Astrocyte (in vitro differentiated cells and primary cell): ENCODE measurements at regions not wholly inside any gene's neighbourhood (a gene's known extent, or its start where the extent isn't known, plus 50 kb on each side); places are given as distances from the start of the nearest gene placed in this dataset.

Experiments used
- EZH2 ChIP-seq: IDR thresholded peaks from 2 replicates; pipeline ENCODE4 v1.6.1; 2012; ENCODE audit warnings: mild to moderate bottlenecking, low read length, inconsistent platforms; ENCODE audit not compliant: insufficient read depth
- TF ChIP-seq, protein P1 (sequence below): IDR thresholded peaks from 2 replicates; pipeline ENCODE4 v1.5.1; 2011; ENCODE audit warnings: low read depth, mild to moderate bottlenecking, inconsistent platforms, low read length, moderate library complexity; ENCODE audit not compliant: insufficient read depth

DNA sequence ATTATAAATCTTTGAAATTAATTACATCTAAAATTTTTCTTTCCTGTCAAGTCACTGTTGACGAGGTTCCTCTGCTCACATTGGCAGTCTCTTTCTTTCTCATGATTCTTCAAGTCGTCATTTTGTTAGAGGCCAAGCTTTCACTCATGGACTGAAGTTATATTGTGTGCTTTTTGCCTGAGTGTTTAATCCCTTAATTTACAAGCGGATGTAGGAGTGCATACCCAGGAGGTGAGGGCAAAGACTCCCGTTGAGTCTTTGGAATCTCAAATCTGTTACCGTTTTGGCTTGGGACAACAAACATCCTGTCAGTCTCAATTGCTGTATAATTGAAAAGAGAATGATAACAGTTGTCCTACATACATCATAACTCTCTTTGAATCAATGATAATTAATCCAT is 345.0 kb downstream of the TRIML1 start:
- TF ChIP-seq, protein P1, sequence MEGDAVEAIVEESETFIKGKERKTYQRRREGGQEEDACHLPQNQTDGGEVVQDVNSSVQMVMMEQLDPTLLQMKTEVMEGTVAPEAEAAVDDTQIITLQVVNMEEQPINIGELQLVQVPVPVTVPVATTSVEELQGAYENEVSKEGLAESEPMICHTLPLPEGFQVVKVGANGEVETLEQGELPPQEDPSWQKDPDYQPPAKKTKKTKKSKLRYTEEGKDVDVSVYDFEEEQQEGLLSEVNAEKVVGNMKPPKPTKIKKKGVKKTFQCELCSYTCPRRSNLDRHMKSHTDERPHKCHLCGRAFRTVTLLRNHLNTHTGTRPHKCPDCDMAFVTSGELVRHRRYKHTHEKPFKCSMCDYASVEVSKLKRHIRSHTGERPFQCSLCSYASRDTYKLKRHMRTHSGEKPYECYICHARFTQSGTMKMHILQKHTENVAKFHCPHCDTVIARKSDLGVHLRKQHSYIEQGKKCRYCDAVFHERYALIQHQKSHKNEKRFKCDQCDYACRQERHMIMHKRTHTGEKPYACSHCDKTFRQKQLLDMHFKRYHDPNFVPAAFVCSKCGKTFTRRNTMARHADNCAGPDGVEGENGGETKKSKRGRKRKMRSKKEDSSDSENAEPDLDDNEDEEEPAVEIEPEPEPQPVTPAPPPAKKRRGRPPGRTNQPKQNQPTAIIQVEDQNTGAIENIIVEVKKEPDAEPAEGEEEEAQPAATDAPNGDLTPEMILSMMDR, result no peak
- no peak for TF ChIP-seq EZH2
